RKO (cell line): ENCODE measurements at regions not wholly inside any gene's neighbourhood (a gene's known extent, or its start where the extent isn't known, plus 50 kb on each side); places are given as distances from the start of the nearest gene placed in this dataset.
"Not testable (repeated sequence)": the region's sequence is repeated elsewhere in the genome, so short reads cannot be mapped to it uniquely, and the experiment has no call there.

Experiments
- DNase-seq: peaks from one replicate; pipeline ENCODE4 v3.0.0-alpha.2; 2016; ENCODE audit warnings: low spot score

DNA sequence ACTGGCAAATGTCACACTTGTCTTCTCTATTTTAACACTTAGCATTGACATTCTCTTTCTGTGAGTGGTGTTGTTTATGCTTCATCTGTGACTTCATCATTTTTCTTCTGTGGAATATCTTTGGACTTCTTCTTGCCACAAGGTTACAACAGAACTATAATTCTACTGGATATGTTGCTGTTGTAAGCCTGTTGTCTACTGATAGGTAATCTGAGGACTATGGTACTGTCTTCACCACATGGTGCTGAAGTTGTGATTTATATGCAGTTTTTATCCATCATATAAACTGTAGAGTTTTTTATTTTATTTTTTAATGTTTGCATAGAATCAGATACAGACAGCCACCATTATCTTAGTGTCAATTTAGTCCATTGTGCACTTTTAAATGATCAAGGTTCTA is 622.2 kb upstream of the CNTN5 start:
- DNase-seq: no peak

GRCh38 chr11:98409069-98409468 is 611.7 kb upstream of the CNTN5 start:
- DNase-seq: no peak

DNA sequence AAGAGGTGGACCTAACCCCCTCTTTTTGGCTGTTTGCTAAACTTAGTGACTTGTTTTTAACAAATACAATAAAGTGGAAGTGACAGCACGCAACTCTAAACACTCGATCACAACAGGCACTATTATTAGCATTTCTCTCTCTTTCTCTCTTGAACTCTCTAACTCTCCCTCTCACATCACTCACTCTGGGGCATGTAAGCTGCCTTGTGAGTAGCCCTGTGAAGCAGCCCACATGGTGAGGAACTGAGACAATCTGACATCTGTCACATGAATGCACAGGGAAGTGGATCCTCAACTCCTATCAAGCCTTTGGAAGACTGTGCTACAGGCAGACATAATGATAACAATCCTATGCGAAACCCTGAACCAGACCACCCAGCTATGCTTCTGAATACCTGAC is 609.0 kb upstream of the CNTN5 start:
- DNase-seq: no peak

GRCh38 chr11:98417256-98417755 is 603.4 kb upstream of the CNTN5 start:
- DNase-seq: no peak

- DNase-seq: no peak
Measured at GRCh38 chr11:98423933-98424332, 596.8 kb upstream of the CNTN5 start.

DNA sequence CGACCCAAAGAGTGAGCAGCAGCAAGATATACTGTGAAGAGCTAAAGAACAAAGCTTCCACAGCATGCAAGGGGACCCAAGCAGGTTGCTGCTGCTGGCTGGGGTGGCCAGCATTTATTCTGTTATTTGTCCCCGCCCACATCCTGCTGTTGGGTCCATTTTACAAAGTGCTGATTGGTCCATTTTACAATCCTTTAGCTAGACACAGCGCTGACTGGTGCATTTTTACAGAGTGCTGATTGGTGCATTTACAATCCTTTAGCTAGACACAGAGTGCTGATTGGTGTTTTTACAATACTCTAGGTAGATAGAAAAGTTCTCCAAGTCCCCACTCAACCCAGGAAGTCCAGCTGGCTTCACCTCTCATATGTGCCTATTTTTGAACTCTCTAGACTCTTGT is 596.0 kb upstream of the CNTN5 start:
- DNase-seq: not testable (repeated sequence)

DNA sequence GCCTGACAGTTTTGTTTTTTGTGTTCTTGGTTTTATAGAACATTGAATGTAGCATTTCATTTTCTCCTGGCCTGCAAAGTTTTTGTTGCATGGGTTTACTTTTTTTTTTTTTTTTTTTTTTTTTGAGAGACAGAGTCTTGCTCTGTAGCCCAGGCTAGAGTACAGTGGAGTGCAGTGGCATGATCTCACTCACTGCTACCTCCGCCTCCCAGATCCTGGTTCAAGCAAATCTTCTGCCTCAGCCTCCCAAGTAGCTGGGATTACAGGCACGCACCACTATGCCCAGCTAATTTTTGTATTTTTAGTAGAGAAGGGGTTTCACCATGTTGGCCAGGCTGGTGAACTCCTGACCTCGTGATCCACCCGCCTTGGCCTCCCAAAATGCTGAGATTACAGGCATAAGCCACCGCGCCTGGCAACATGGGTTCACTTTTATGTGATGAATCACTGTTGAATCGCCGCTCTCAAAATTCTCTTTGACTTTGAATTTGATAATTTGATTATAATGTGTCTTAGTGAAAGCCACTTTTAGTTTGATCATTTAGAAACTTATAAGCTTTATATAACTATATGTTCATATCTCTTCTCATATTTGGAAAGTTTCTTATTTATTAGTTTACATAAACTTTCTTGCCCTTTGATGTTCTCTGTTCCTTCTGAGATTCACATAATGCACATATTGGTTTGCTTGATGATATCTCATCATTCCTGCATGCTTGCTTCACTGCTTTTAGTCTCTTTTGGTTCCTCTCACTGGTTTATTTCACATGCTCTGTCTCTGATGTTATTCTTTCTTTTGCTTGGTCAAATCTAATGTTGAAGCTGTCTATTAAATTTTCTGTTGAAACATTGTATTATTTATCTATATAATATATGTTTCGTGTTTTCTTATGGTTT is 589.0 kb upstream of the CNTN5 start:
- DNase-seq: no peak

- no peak for DNase-seq
Measured at GRCh38 chr11:98434296-98434695, 586.5 kb upstream of the CNTN5 start.

GRCh38 chr11:98453378-98453777 is 567.4 kb upstream of the CNTN5 start:
- DNase-seq: no peak

DNA sequence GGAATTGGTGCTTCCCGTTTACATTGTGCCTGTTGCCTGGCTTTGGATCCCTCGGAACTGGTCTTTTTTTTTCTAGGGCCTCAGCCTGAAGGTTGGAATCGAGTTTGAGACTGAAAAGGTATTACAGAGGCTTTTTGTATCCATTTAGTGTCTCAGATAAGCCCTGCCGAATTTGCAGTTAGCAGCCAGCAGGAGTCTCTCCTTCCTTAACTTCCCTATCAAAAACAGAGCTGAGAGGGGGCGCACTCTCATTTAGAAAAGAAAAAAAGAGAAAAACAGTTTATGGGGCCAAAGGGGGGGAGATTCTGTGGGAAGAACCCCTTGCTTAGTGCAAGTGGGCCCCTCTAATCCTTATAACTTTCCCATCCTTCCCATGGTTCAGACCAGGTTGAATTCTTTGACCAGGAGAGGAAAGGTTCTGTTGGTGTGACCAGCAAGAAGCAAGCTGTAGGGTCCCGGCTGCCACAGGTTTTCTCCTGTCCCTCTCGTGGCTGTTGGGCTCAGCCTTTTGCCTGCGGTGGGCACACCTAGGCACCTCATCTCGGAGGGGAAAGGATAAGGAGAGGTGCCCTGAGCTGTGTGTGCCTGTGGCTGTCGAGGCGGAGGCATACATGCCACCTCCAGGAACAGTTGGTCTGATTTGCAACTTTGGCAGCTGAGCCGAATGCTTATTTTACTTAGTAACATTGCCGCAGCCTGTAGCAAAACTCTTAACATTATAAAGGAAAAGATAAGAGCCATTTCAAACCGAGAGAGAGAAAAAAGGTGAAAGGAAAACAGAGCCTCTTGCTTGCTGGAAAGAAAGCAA is 565.0 kb upstream of the CNTN5 start:
- no peak for DNase-seq

GRCh38 chr11:98456308-98456680 is 564.5 kb upstream of the CNTN5 start:
- DNase-seq: no peak

DNA sequence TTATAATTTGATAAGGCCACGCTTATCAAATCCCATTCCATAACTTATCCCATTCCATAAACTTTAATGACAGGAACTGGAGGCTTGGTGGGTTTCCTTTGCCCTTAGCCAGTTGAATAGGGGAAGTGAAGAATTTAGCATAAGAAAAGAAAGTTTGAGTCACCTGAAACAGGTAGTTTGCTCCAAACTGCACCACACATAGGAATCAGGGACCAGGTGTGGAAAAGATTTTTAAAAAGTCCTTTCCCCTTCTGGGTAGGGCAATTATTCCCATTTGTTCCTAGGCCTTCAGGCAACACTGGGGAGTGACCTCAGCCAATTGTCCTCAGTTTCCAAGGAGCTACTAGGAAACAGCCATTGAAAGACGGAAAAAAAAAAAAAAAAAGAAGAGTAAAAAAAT is 525.7 kb upstream of the CNTN5 start:
- DNase-seq: no peak

DNA sequence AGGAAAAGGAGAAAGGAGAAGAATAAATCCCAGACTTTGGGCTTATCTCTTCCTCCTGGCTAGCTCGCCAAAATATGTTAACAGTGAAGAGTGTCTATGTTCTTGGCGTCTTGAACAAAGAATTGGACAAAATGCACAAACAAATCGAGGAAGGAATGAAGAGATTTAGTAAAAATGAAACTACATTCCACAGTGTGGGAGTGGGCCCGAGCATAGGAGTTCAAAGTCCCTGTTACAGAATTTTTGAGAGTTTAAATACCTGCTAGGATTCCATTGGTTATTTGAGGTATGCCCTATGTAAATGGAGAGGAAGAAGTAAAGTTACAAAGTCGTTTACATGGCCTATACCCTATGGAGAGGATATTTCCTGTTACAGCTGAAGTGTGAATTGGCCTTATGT is 525.1 kb upstream of the CNTN5 start:
- DNase-seq: no peak

DNA sequence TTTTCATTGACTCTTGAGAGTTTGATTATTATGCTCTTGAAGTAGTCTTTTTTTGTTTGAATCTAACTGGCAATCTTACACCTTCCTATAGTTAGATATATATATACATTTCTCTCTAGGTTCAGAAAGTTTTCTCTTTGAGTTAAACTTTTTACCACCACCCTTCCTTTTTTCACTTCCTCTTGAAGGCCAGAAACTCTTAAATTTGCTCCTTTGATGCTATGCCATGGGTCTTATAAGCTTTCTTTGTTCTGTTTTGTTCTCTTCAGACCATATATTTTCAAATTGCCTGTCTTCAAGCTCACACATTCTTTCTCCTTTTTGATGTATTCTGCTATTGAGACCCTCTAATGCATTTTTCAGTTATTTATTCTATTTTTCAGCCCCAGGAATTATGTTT is 513.5 kb upstream of the CNTN5 start:
- no peak for DNase-seq

DNA sequence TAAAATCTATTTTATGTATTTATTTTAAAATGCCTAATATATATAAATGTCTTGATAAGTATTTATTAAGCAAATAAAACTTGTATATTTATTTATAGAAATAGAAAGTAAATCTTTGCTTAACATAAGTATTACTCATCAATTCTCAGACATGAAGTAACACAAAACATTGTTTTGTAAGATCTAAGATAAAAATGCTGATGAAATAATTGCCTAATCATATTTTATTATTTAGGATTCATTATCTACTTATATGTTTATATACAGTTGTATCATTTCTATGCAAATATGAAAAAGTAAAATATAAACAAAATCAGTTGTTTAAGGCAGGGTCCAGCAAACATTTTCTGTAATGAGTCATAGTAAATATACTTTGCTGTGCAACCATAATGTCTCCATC is 507.8 kb upstream of the CNTN5 start:
- no peak for DNase-seq

DNA sequence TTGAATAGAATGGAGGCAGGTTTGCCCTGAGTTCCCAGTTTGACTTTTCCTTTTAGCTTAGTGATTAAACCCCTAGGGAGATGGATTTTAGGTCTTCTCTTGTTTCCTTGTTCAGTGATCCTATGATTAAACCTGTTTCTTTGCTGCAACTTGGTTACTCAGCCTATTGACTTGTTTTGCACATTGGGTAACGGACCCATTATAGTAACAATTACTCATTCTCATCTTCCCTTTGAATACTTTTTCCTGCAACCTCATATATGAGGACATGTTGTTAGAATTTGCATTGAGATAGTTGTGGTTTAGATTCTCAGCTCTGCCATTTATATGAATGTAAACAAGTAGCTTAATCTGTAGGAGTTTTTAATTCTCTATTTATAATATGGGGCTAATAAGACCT is 489.2 kb upstream of the CNTN5 start:
- no peak for DNase-seq

DNA sequence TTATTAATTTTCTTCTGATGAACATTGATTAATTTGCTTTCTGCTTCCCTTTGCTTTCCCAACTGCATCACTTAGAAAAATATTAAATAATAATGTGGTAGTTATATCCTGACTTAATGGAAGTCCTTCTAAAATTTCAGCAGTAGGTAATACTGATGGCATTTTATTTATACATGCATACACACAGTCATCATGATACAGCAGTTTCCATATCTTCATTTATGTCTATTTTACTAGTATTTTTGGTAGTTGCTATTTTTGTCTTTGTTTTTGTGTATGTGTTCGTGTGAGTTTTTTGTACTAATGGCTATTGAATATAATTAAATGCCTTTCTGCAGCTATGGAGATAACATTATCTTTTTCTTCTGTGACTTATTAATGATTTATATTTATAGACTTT is 484.7 kb upstream of the CNTN5 start:
- no peak for DNase-seq

- not testable (repeated sequence) for DNase-seq
Measured at GRCh38 chr11:98538358-98538757, 482.4 kb upstream of the CNTN5 start.

DNA sequence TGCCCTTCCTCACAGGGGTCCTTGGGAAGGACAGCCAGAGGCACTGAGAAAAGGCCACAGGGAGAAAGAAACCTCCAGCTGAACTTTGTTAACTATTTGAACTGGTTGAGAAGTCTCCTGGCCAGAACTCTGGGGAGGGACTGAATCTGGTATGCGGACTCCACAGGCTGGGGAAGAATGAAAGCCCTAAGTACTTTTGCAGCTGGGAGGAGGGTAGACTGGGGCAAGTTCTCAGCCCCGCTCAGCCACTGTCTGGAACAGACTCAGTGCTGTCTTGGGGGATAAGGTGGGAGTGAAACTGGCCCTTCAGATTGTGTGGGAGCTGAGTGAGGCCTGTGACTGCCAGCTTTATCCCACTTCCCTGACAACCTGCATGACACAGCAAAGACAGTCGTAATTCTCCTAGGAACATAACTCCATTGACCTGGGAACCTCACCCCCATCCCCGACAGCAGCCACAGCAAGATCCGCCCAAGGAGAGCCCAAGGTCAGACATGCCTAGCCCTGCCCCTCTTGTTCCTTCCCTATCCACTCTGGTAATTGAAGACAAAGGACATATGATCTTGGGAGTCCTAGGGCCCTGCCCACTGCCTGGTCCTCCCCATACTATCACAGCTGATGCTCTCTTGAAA is 475.1 kb upstream of the CNTN5 start:
- DNase-seq: no peak

DNA sequence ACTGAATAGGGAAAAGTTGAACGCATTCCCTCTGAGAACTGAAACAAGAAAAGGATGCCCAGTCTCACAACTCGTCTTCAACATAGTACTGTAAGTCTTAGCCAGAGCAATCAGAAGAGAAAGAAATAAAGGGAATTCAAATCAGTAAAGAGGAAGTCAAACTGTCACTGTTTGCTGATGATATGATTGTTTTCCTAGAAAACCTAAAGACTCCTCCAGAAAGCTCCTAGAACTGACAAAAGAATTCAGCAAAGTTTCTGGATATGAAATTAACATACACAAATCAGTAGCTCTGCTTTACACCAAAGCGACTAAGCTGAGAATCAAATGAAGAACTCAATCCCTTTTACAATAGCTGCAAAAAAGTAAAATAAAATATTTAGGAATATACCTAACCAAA is 471.2 kb upstream of the CNTN5 start:
- no peak for DNase-seq

DNA sequence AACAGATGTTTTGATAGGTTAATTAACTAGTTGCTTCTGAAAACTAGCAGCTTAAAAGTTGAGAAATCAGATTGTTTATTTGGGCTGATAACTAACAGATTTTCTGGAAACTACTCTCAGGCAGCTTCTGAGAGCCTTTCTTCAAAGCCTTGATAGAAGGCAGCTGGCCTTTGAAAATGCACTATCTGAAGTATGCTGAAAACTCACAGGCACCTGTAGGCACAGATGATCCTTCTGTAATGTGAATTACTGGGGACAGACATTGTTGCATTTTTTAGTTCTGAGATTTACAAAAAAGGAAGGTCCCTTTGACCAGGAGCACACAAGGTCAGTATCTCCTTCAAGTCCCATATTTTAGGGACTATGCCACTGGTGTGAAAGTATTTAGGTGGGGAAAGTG is 460.8 kb upstream of the CNTN5 start:
- no peak for DNase-seq

DNA sequence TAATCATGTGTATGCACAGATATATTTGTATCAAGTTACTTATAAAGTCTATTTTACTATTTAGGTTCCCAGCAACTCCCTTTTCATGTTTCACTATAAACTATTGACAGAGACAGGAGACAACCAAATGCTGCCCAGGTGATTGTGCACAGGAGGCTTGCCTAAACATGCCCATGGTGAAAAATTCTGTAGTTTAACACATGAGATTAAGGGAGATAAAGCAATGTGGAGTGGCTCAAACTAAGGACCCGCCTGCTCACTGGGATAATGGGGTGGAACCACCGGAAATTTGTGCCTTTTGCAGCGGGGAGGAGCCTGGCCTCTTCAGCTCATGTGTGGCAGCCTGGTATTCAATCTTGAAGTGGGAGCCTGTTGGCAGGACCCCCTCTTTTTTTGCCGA is 459.5 kb upstream of the CNTN5 start:
- DNase-seq: no peak

DNA sequence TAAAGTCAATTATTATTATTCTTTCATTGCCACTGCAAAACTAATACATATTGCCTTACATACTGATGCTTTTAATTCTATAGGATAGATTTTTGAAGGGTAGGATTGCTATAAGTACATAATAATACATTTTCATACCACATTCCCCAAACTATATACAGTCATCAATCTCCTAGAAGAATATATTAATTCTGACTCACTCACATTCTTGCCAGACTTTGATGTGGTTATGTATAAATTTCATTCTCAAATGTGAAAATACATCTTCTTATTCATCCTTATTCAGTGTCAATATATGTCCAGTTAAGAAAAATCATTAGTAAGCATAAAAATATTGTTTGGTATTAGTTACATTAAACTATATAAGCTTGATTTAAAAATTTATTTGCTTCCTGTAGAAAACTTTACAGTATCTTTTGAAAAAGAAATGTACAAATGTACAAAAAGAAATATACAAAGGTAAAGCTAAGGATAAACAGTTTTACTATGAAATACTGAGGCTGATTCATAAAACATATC is 458.8 kb upstream of the CNTN5 start:
- no peak for DNase-seq
